K562 (cell line): ENCODE measurements at regions not wholly inside any gene's neighbourhood (a gene's known extent, or its start where the extent isn't known, plus 50 kb on each side); places are given as distances from the start of the nearest gene placed in this dataset.
"Not testable (repeated sequence)": the region's sequence is repeated elsewhere in the genome, so short reads cannot be mapped to it uniquely, and the experiment has no call there.

Experiments
- ATAC-seq: fragments of 200-7000 bp; cut with Tn5 transposase; 3 replicates; pipeline ENCODE4 v1.9.1; 2020; ENCODE audit warnings: moderate library complexity
- BruUV-seq: library from RNA; stranded (reverse); fragments of 400-500 nt; replicated peaks from 2 replicates; lab custom pipeline; 2021; lab: Mats Ljungman, UMichigan
- CTCF ChIA-PET: fragments of 300-600 bp; formaldehyde crosslinking; extraction: SDS; loops from one replicate; lab custom pipeline; 2021; ENCODE audit warnings: low intra/inter-chr PET ratio; lab: Yijun Ruan, JAX
- POLR2A ChIA-PET: fragments of 300-600, 350-650 bp; sonication (Branson Sonifier 250); formaldehyde crosslinking; extraction: SDS; loops from one replicate; lab custom pipeline; 2021; ENCODE audit warnings: antibody characterized with exemption, inconsistent platforms; lab: Yijun Ruan, JAX
- DNase-seq, 4 experiments: peaks; one replicate each; pipeline versions ENCODE4 v3.0.0 to v3.0.0-alpha.2; 2011 to 2018; ENCODE audit warnings: low spot score in 3 of 4, mixed read lengths in 3 of 4; ENCODE audit errors: extremely low read depth in 1 of 4
- FAIRE-seq: peaks from 2 replicates; lab custom pipeline; 2011; peaks lifted over from hg19 to GRCh38; lab: Jason Lieb, UNC
- H2AFZ ChIP-seq: 2 replicates; pipeline ENCODE4 v1.6.0; 2011; ENCODE audit warnings: low read depth, low read length, control low read depth, inconsistent platforms
- H3K27ac ChIP-seq: fragments of 200-600 bp; 3 replicates; pipeline ENCODE4 v1.8.0; 2011; ENCODE audit warnings: low read depth, mild to moderate bottlenecking, control low read depth, inconsistent platforms, low read length, moderate library complexity, mixed read lengths; ENCODE audit errors: extremely low read depth
- H3K27me3 ChIP-seq, 2 experiments: fragments of 300-600 bp in 1 of 2; 2 replicates in 1 of 2; 3 replicates in 1 of 2; pipeline versions ENCODE4 v1.6.0 to v1.8.0; 2011; ENCODE audit warnings: inconsistent platforms in 2 of 2, low read length in 2 of 2, mild to moderate bottlenecking in 1 of 2, mixed read lengths in 1 of 2, moderate library complexity in 1 of 2; ENCODE audit not compliant: control insufficient read depth in 2 of 2, insufficient read depth in 2 of 2
- H3K36me3 ChIP-seq: fragments of 300-600 bp; 3 replicates; pipeline ENCODE4 v1.8.0; 2011; ENCODE audit warnings: mild to moderate bottlenecking, low read length, inconsistent platforms; ENCODE audit not compliant: control insufficient read depth, insufficient read depth
- H3K4me1 ChIP-seq, 2 experiments: fragments of 200-600 bp in 1 of 2; replicated peaks in 1 of 2; 2 replicates in 1 of 2; 3 replicates in 1 of 2; pipeline versions ENCODE4 v1.5.1 to v1.8.0; 2011; ENCODE audit warnings: inconsistent platforms in 2 of 2, low read length in 2 of 2, mild to moderate bottlenecking in 1 of 2, mixed read lengths in 1 of 2, moderate library complexity in 1 of 2; ENCODE audit not compliant: control insufficient read depth in 2 of 2, insufficient read depth in 2 of 2
- H3K4me2 ChIP-seq: 2 replicates; pipeline ENCODE4 v1.6.1; 2011; ENCODE audit warnings: low read length, control low read depth, inconsistent platforms, mixed read lengths; ENCODE audit not compliant: insufficient read depth
- H3K4me3 ChIP-seq: fragments of 200-600 bp; sonication (generic), shearing (Covaris generic); 2 replicates; pipeline ENCODE4 v1.5.1; 2016; ENCODE audit warnings: control low read depth, inconsistent platforms
- H3K79me2 ChIP-seq: fragments of 200-600 bp; 3 replicates; pipeline ENCODE4 v1.8.0; 2011; ENCODE audit warnings: low read length, inconsistent platforms; ENCODE audit not compliant: control insufficient read depth, insufficient read depth
- H3K9ac ChIP-seq, 2 experiments: 2 replicates each; pipeline versions ENCODE4 v1.6.0 to v1.6.1; 2011; ENCODE audit warnings: low read depth in 2 of 2, low read length in 2 of 2, control low read depth in 1 of 2, inconsistent platforms in 1 of 2, mild to moderate bottlenecking in 1 of 2, mixed read lengths in 1 of 2; ENCODE audit not compliant: insufficient read depth in 1 of 2
- H3K9me1 ChIP-seq: one replicate; pipeline ENCODE4 v1.6.0; 2011; ENCODE audit warnings: inconsistent platforms, mild to moderate bottlenecking, low read length, moderate library complexity; ENCODE audit not compliant: control insufficient read depth, insufficient read depth
- H3K9me3 ChIP-seq: replicated peaks from 2 replicates; pipeline ENCODE4 v1.5.1; 2011; ENCODE audit warnings: low read depth, low read length, inconsistent platforms; ENCODE audit not compliant: control insufficient read depth, insufficient read depth
- H4K20me1 ChIP-seq: replicated peaks from 2 replicates; pipeline ENCODE4 v1.6.1; 2011; ENCODE audit warnings: low read length, inconsistent platforms, mixed read lengths; ENCODE audit not compliant: control insufficient read depth, insufficient read depth
- BACH1 ChIP-seq: fragments of 200-800 bp; sonication (Bioruptor generic); IDR thresholded peaks from 2 replicates; pipeline ENCODE4 v1.6.1; 2016; ENCODE audit warnings: missing genetic modification characterization, missing compliant biosample characterization
- C11orf30 ChIP-seq: fragments of 450-650 bp; IDR thresholded peaks from 2 replicates; pipeline ENCODE4 v1.6.1; 2016; ENCODE audit warnings: low read depth, mild to moderate bottlenecking
- CTBP1 ChIP-seq: fragments of 450-650 bp; IDR thresholded peaks from 2 replicates; pipeline ENCODE4 v1.6.1; 2016; ENCODE audit warnings: borderline replicate concordance
- DPF2 ChIP-seq: fragments of 450-650 bp; IDR thresholded peaks from 2 replicates; pipeline ENCODE4 v1.6.1; 2016
- MAFF ChIP-seq: IDR thresholded peaks from 2 replicates; pipeline ENCODE4 v1.6.1; 2012; ENCODE audit warnings: low read length, improper control_type of control experiment
- MAFG ChIP-seq: fragments of 450-650 bp; conservative IDR thresholded peaks from 2 replicates; pipeline ENCODE4 v1.6.1; 2016; ENCODE audit warnings: missing genetic modification characterization, missing compliant biosample characterization
- MAFK ChIP-seq: IDR thresholded peaks from 2 replicates; pipeline ENCODE4 v1.6.1; 2011; ENCODE audit warnings: low read length, improper control_type of control experiment
- NFE2 ChIP-seq: IDR thresholded peaks from 2 replicates; pipeline ENCODE4 v1.6.1; 2014; ENCODE audit warnings: antibody characterized with exemption, low read depth
- RFX1 ChIP-seq: fragments of 450-650 bp; IDR thresholded peaks from 2 replicates; pipeline ENCODE4 v1.6.1; 2016; ENCODE audit warnings: mild to moderate bottlenecking, moderate library complexity
- ZNF316 ChIP-seq: fragments of 450-650 bp; IDR thresholded peaks from 2 replicates; pipeline ENCODE4 v1.6.1; 2016
- WGBS: fragments of 100-300 bp; shearing (Covaris generic); methylation state at CpG from one replicate; pipeline ENCODE4 v1.1.6; 2016; ENCODE audit warnings: low coverage, mixed read lengths; ENCODE audit not compliant: insufficient coverage; ENCODE audit errors: missing lambda C conversion rate; 5-methylcytosine and 5-hydroxymethylcytosine counted together
- in situ Hi-C: fragments of 300-500 bp; cut with MboI; formaldehyde crosslinking; loops from 4 replicates; pipeline ENCODE4 v1.15.0; 2018; ENCODE audit warnings: inconsistent platforms, mixed read lengths
- intact Hi-C: fragments of 100-400 bp; cut with micrococcal nuclease; formaldehyde crosslinking; loops from 2 replicates; pipeline ENCODE4 v1.14.2; 2022

- H3K27ac ChIP-seq, H3K4me1 ChIP-seq, DNase-seq, FAIRE-seq, BruUV-seq, H3K36me3 ChIP-seq, H3K9me1 ChIP-seq, H2AFZ ChIP-seq, H4K20me1 ChIP-seq, POLR2A ChIA-PET, H3K9me3 ChIP-seq, H3K4me2 ChIP-seq, H3K4me3 ChIP-seq, H3K9ac ChIP-seq, H3K79me2 ChIP-seq, in situ Hi-C loops, CTCF ChIA-PET, H3K27me3 ChIP-seq: not testable (repeated sequence)
- 7% methylated on average over 3 of the region's 4 CpGs for WGBS
- TF ChIP-seq ZNF316 (peak; percentile 95), C11orf30 (peak; percentile 90), DPF2 (peak; percentile 44; the same call in 1 of the 2 replicates), BACH1 (tag) (0 out of 2 replicates have a peak, but pooled peaks have one; percentile 22), NFE2 (peak; percentile 76), MAFG (tag) (peak; percentile 89), MAFF (peak; percentile 25; the same call in 1 of the 2 replicates), MAFK (peak; percentile 42; the same call in 1 of the 2 replicates), RFX1 (peak; percentile 10; the same call in 1 of the 2 replicates), CTBP1 (peak; percentile 43; the same call in 1 of the 2 replicates)
- ATAC-seq, result peak; percentile 78
- intact Hi-C loops, result loop anchor here (10.0 kb wide), 1 partner anchor 46 kb away; no protein-coding TSS in a partner anchor
These were observed 686.8 kb upstream of the DEFB115 start for GRCh38 chr20:30570622-30571021.

GRCh38 chr20:30574337-30574736, 683.1 kb upstream of the DEFB115 start:
- H4K20me1 ChIP-seq, H2AFZ ChIP-seq, H3K9me1 ChIP-seq, H3K4me2 ChIP-seq, H3K27ac ChIP-seq, in situ Hi-C loops, H3K4me3 ChIP-seq, DNase-seq, H3K9me3 ChIP-seq, H3K36me3 ChIP-seq, H3K9ac ChIP-seq, H3K4me1 ChIP-seq, CTCF ChIA-PET, H3K27me3 ChIP-seq, POLR2A ChIA-PET, FAIRE-seq, BruUV-seq, ATAC-seq: not testable (repeated sequence)
- 39% methylated on average over 2 of the region's 2 CpGs for WGBS
- H3K79me2 ChIP-seq, result peaks cover 12% of the 10 kb centered on the region
- intact Hi-C loops, result loop anchor here (10.0 kb wide), 1 partner anchor 50 kb away; no protein-coding TSS in a partner anchor
